ENCODE measurements at regions not wholly inside any gene's neighbourhood (a gene's known extent, or its start where the extent isn't known, plus 50 kb on each side); places are given as distances from the start of the nearest gene placed in this dataset.

DNA sequence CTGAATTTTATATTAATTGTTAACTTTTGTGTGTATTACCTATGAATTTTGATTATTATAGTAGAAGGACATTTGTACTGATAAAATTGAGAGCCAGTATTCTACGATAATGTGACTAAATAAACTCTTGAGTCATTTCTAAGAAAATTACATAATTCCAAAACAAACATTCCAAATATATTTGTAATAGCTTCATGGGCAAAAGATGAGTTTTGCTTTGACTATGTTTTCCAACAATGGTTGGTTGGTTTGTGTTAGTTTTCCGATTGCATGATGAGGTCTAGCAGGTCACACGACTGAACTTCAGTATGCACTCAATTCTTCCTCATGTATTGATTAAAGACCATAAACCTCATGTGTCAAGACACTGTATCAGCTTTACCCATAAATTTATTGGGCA, 71.7 kb upstream of the WDR75 start:
- DNase-seq (ENCODE audit: low read depth): peak; percentile 49

DNA sequence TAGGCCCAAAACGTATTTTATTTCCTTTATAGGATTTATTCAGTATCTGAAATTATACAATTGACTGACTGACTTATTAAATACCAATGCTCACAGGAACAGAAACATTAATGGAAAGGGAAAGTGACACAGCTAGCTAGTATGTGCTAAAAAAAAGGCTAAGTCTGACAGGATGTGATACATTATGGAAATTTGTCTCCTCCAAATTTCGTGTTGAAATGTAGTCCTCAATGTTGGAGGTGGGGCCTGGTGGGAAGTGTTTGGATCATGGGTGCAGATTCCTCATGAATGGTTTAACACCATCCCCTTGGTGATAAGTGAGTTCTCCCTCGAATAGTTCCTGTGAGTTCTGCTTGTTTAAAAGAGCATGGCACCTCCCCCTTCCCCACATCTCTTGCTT, 70.6 kb upstream of the WDR75 start:
- no peak for DNase-seq (ENCODE audit: low read depth)

DNA sequence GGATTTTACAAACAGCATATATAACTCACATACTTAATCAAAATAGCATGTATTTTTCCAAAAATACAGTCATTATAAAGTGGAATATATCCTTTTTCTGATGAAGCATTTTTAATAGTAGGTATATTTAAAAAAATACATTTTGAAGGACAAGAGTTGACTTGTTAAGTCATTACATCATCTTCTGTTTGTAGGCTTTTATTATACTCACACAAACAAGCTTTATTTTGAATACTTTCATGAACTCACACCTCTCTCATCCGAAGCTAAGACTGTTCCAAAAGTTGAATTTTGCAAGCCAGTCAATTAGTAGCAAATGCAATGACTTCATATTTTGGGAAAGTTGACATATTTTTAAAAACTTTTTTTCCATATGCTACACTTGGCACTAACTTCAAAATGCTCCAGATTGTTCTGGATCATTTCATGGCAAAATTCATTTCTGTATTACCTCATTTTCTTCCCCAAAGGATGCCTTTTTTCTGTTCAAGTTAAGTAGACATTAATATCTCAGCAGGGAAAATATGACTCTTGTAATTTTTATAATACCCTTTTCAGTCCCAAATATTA, 68.5 kb upstream of the WDR75 start:
- DNase-seq (ENCODE audit: low read depth): no peak

- no peak for DNase-seq (ENCODE audit: low read depth)
These were observed 66.8 kb upstream of the WDR75 start for GRCh38 chr2:189374481-189374880.

- no peak for DNase-seq (ENCODE audit: low read depth)
These were observed 65.4 kb upstream of the WDR75 start for GRCh38 chr2:189375842-189376241.

DNA sequence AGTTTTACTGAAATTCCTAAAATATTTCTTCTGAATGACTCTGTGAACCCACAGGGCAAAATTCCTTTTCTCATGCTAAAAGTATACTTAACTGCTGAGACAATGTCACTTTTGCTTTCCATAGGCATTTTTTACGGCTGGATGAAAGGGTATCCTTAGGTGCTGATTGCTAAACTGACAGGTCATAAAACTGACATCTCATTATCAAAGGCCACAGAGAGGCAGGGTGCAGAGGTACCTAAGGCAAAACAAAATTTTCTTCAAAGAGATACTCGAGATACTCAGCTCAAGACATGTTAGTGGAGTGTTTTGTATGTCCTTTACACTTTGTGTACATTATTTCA, 62.0 kb upstream of the WDR75 start:
- DNase-seq (ENCODE audit: low read depth): no peak

DNA sequence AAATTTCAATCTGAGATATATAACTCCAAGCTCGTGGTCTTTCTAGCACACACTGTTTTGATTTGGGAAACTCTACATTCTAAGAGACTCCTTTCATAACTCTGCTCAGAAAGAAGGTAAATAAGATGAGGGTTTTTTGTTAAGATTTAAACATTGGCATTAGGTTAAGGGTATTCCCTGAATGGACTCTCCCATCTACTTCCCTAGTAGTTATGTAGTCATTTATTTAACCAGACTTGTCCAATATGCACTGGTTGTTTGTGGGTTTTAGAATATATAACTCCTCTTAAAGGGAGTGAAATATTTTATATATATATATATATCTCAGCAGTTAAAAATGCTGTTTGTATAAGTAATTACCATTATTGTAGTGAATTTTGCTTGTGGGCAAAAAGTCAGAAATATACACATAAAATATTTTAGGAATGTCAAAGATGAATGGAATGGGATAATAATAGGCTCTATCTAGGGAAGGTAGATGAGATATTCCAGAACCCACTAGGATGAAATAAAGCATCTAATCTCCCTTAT, 61.5 kb upstream of the WDR75 start:
- no peak for DNase-seq (ENCODE audit: low read depth)

DNA sequence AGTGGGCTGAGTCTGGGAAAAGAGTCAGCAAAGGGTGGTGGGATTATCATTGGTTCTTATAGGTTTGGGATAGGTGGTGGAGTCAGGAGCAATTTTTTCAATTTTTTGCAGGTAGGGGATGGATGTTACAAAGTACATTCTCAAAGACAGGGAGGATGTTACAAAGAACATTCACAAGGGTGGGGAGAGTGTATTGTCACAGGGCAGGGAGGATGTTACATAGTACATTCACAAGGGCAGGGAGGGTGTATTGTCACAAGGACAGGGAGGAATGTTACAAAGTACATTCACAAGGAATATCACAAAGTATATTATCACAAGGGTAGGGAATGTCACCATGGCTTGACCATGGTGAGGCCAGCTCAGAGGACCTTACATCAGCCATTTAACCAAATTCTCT, 58.6 kb upstream of the WDR75 start:
- DNase-seq (ENCODE audit: low read depth): no peak

DNA sequence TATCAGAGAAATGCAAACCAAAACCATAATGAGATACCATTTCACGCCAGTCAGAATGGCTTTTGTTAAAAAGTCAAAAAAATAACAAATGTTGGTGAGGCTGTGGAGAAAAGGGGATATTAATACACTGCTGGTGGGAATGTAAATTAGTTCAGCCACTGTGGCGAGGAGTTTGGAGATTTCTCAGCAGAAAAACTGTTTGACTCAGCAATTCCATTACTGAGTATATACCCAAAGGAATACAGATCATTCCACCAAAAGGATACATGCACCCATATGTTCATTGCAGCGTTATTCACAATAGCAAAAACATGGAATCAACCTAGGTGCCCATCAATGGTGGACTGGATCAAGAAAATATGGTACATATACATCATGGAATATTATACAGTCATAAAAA, 54.5 kb upstream of the WDR75 start:
- DNase-seq (ENCODE audit: low read depth): no peak

GRCh38 chr2:189391201-189391600, 50.1 kb upstream of the WDR75 start:
- DNase-seq (ENCODE audit: low read depth): no peak

All from fibroblast of the conjunctiva (primary cell).